Fibroblast of lung (primary cell): ENCODE measurements at regions not wholly inside any gene's neighbourhood (a gene's known extent, or its start where the extent isn't known, plus 50 kb on each side); places are given as distances from the start of the nearest gene placed in this dataset.

Experiments used
- EZH2 ChIP-seq: IDR thresholded peaks from 2 replicates; pipeline ENCODE4 v1.5.1; 2012; ENCODE audit warnings: low read length, control low read depth, mild to moderate bottlenecking; ENCODE audit errors: missing control alignments
- TF ChIP-seq, protein P1 (sequence below), 2 donors: IDR thresholded peaks in 1 of 2; conservative IDR thresholded peaks in 1 of 2; 1 replicate in 1 of 2; 2 replicates in 1 of 2; pipeline ENCODE4 v1.5.1; 2011 to 2012; ENCODE audit warnings: low read length in 2 of 2, control low read depth in 1 of 2, inconsistent platforms in 1 of 2, low read depth in 1 of 2, mild to moderate bottlenecking in 1 of 2

DNA sequence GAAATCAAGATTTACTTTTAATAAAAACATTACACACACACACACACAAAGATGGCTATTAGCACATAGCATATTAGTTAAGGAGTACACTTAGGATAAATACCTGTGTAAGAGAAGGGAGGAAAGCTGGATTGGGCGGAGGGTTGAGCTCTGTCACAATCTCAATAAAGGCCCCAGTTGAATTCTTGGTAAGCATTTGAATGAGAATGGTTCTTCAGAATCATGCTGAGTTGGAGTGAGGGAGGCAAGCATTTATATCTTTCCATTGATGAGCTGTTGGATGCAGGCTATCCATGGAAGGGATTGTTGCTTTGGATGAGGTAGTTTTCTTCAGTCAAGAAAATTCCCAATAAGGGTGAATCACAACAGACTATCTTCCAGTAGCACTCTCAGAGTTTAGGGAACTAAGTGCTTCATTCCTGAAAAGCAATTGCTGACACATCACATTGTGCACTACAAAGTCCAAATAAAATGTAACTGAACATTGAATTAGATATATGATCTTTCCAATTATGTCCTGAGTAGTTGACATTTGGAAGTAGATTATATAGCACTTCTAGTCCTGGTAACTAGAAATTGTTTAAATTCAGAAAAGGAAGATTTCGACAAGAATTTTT, 95.7 kb downstream of the SUCNR1 start:
- no peak for TF ChIP-seq EZH2
- TF ChIP-seq, protein P1, sequence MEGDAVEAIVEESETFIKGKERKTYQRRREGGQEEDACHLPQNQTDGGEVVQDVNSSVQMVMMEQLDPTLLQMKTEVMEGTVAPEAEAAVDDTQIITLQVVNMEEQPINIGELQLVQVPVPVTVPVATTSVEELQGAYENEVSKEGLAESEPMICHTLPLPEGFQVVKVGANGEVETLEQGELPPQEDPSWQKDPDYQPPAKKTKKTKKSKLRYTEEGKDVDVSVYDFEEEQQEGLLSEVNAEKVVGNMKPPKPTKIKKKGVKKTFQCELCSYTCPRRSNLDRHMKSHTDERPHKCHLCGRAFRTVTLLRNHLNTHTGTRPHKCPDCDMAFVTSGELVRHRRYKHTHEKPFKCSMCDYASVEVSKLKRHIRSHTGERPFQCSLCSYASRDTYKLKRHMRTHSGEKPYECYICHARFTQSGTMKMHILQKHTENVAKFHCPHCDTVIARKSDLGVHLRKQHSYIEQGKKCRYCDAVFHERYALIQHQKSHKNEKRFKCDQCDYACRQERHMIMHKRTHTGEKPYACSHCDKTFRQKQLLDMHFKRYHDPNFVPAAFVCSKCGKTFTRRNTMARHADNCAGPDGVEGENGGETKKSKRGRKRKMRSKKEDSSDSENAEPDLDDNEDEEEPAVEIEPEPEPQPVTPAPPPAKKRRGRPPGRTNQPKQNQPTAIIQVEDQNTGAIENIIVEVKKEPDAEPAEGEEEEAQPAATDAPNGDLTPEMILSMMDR (conservative IDR thresholded peaks at IDR 0.05 in 1 of 2, IDR thresholded peaks at IDR 0.05 in 1 of 2; ENCODE audit: low read depth in 1 of 2, low read length in 2 of 2), result no peak
